Heart left ventricle (tissue), 13 donors: ENCODE measurements at regions not wholly inside any gene's neighbourhood (a gene's known extent, or its start where the extent isn't known, plus 50 kb on each side); places are given as distances from the start of the nearest gene placed in this dataset.
"Not testable (repeated sequence)": the region's sequence is repeated elsewhere in the genome, so short reads cannot be mapped to it uniquely, and the experiment has no call there.

Source experiments
- POLR2A ChIP-seq, 2 donors: fragments of 450-650 bp; IDR thresholded peaks; one replicate each; pipeline ENCODE4 v1.6.1; 2017; ENCODE audit warnings: antibody characterized with exemption in 2 of 2, mild to moderate bottlenecking in 2 of 2, moderate library complexity in 2 of 2
- TF ChIP-seq, protein P1 (sequence below), 12 donors: fragments of 200-600 bp; sonication (generic) in 4 of 12; IDR thresholded peaks; one replicate each; pipeline versions ENCODE4 v1.5.0 to v1.8.0; 2018 to 2022; ENCODE audit warnings: antibody characterized with exemption in 12 of 12, mild to moderate bottlenecking in 5 of 12
- donor health status: ischemic (EF 13 %, LVEDD 7.1; RV severe dilation, severe dysfunction).
- donor health status: DM: no; HTN: yes; CAD: no.
- donor health status: DM: no; HTN: no; CAD: no.
- donor health status: ischemic (EF 25% LVEDD 6.9; RV normal size, moderate dysfunction).
- donor health status: ischemic (EF 25% LVEDD 5.7; RV mildly dilated, moderate dysfunction).
- donor health status: ischemic (EF 35%, LVEDD 5.7; RV mildly dilated, moderate dysfunction).
- donor health status: nonischemic (EF 11% LVEDD 7.7; RV severe dilation, severe dysfunction).
- donor health status: DM: yes; HTN: yes; CAD: no.
- donor health status: PGD.
- donor health status: ischemic (EF 29% LVEDD 5.4; RV normal size, mild dysfunction).
- donor health status: nonischemic (EF 23%, LVEDD 6.1; RV moderate dilation, normal function).

DNA sequence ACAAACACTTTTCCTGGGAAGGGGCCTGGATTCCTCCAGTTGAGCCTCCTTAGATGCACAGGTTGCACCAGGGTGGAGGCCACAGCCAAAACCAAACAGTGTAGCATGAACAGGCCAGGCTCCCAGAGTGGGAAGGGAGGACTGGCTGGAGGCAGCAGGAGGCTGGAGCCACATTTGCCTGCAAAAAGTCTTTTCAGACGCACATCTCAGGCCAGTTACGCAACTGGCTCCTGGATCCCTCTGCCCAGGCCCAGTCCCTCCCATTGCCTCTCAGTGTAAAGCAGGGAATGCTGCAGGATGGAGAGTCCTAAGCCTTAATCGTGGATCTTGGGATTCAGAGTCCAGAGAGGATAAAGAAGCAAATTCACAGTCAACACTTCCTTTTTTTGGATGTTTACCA, 305.1 kb upstream of the PLGLB1 start:
- TF ChIP-seq, protein P1, sequence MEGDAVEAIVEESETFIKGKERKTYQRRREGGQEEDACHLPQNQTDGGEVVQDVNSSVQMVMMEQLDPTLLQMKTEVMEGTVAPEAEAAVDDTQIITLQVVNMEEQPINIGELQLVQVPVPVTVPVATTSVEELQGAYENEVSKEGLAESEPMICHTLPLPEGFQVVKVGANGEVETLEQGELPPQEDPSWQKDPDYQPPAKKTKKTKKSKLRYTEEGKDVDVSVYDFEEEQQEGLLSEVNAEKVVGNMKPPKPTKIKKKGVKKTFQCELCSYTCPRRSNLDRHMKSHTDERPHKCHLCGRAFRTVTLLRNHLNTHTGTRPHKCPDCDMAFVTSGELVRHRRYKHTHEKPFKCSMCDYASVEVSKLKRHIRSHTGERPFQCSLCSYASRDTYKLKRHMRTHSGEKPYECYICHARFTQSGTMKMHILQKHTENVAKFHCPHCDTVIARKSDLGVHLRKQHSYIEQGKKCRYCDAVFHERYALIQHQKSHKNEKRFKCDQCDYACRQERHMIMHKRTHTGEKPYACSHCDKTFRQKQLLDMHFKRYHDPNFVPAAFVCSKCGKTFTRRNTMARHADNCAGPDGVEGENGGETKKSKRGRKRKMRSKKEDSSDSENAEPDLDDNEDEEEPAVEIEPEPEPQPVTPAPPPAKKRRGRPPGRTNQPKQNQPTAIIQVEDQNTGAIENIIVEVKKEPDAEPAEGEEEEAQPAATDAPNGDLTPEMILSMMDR (IDR thresholded peaks at IDR 0.05) = not testable (repeated sequence)
- TF ChIP-seq POLR2A (IDR thresholded peaks at IDR 0.05) = not testable (repeated sequence)
